H9 (cell line): ENCODE measurements at regions not wholly inside any gene's neighbourhood (a gene's known extent, or its start where the extent isn't known, plus 50 kb on each side); places are given as distances from the start of the nearest gene placed in this dataset.

Experiments used
- DNase-seq: peaks from one replicate; pipeline ENCODE4 v3.0.0-alpha.2; 2017
- H2AFZ ChIP-seq: one replicate; pipeline ENCODE4 v1.6.1; 2013; ENCODE audit warnings: mild to moderate bottlenecking, low read length, control low read depth, moderate library complexity
- H2AK5ac ChIP-seq: 2 replicates; pipeline ENCODE4 v1.6.1; 2013; ENCODE audit warnings: low read length, control low read depth, mixed read lengths; ENCODE audit not compliant: insufficient read length
- H2BK120ac ChIP-seq: one replicate; pipeline ENCODE4 v1.6.1; 2013; ENCODE audit warnings: low read depth, mild to moderate bottlenecking, low read length, control low read depth, inconsistent platforms; ENCODE audit not compliant: poor library complexity, severe bottlenecking
- H2BK12ac ChIP-seq: 2 replicates; pipeline ENCODE4 v1.6.1; 2013; ENCODE audit warnings: low read length, control low read depth, mixed read lengths, low read depth; ENCODE audit not compliant: insufficient read length
- H2BK15ac ChIP-seq: 2 replicates; pipeline ENCODE4 v1.6.1; 2013; ENCODE audit warnings: low read depth, low read length, control low read depth
- H2BK20ac ChIP-seq: one replicate; pipeline ENCODE4 v1.6.1; 2013; ENCODE audit warnings: low read depth, mild to moderate bottlenecking, low read length, control low read depth, inconsistent platforms; ENCODE audit not compliant: poor library complexity, severe bottlenecking
- H2BK5ac ChIP-seq: 2 replicates; pipeline ENCODE4 v1.6.1; 2013; ENCODE audit warnings: low read length, control low read depth, mixed read lengths; ENCODE audit not compliant: insufficient read length
- H3K14ac ChIP-seq: 2 replicates; pipeline ENCODE4 v1.6.1; 2013; ENCODE audit warnings: low read length, control low read depth; ENCODE audit not compliant: insufficient read depth
- H3K18ac ChIP-seq: 2 replicates; pipeline ENCODE4 v1.6.1; 2013; ENCODE audit warnings: low read depth, mild to moderate bottlenecking, mixed read lengths, low read length, control low read depth; ENCODE audit not compliant: insufficient read length
- H3K23ac ChIP-seq: 2 replicates; pipeline ENCODE4 v1.6.1; 2013; ENCODE audit warnings: low read length, control low read depth, mixed read lengths, low read depth; ENCODE audit not compliant: insufficient read length
- H3K23me2 ChIP-seq: 2 replicates; pipeline ENCODE4 v1.6.1; 2013; ENCODE audit warnings: low read depth, mild to moderate bottlenecking, mixed read lengths, low read length, control low read depth; ENCODE audit not compliant: insufficient read length, poor library complexity, severe bottlenecking
- H3K27ac ChIP-seq: 2 replicates; pipeline ENCODE4 v1.5.1; 2013; ENCODE audit warnings: low read length, control low read depth, mixed read lengths, low read depth; ENCODE audit not compliant: insufficient read length
- H3K27me3 ChIP-seq: 2 replicates; pipeline ENCODE4 v1.6.1; 2013; ENCODE audit warnings: low read length, control low read depth, inconsistent platforms; ENCODE audit not compliant: insufficient read depth
- H3K4ac ChIP-seq: 2 replicates; pipeline ENCODE4 v1.6.1; 2013; ENCODE audit warnings: low read depth, mild to moderate bottlenecking, control low read depth, inconsistent platforms, low read length, moderate library complexity
- H3K4me1 ChIP-seq: 2 replicates; pipeline ENCODE4 v1.6.1; 2013; ENCODE audit warnings: low read length, control low read depth, inconsistent platforms; ENCODE audit not compliant: insufficient read depth
- H3K4me2 ChIP-seq: 2 replicates; pipeline ENCODE4 v1.6.1; 2013; ENCODE audit warnings: low read length, control low read depth, mixed read lengths; ENCODE audit not compliant: insufficient read length, insufficient read depth
- H3K56ac ChIP-seq: 2 replicates; pipeline ENCODE4 v1.6.1; 2013; ENCODE audit warnings: low read depth, mild to moderate bottlenecking, mixed read lengths, low read length, control low read depth; ENCODE audit not compliant: insufficient read length
- H3K79me1 ChIP-seq: 2 replicates; pipeline ENCODE4 v1.6.1; 2013; ENCODE audit warnings: low read depth, mild to moderate bottlenecking, moderate library complexity, low read length, control low read depth, inconsistent platforms; ENCODE audit not compliant: insufficient read depth, poor library complexity, severe bottlenecking
- H3K79me2 ChIP-seq: 2 replicates; pipeline ENCODE4 v1.6.1; 2013; ENCODE audit warnings: low read length, control low read depth, inconsistent platforms; ENCODE audit not compliant: insufficient read depth
- H3K9ac ChIP-seq: 2 replicates; pipeline ENCODE4 v1.6.1; 2013; ENCODE audit warnings: low read length, control low read depth, mixed read lengths; ENCODE audit not compliant: insufficient read length; ENCODE audit errors: extremely low read depth
- H3K9me3 ChIP-seq: one replicate; pipeline ENCODE4 v1.6.1; 2013; ENCODE audit warnings: low read depth, low read length, inconsistent platforms; ENCODE audit not compliant: control insufficient read depth
- H3T11ph ChIP-seq: one replicate; pipeline ENCODE4 v1.6.1; 2013; ENCODE audit warnings: mild to moderate bottlenecking, low read length, control low read depth, inconsistent platforms
- H4K20me1 ChIP-seq: one replicate; pipeline ENCODE4 v1.6.1; 2013; ENCODE audit not compliant: control insufficient read depth, insufficient read length, insufficient read depth
- H4K5ac ChIP-seq: 2 replicates; pipeline ENCODE4 v1.6.1; 2013; ENCODE audit warnings: low read depth, mild to moderate bottlenecking, mixed read lengths, low read length, control low read depth; ENCODE audit not compliant: insufficient read length
- H4K8ac ChIP-seq: replicated peaks from 2 replicates; pipeline ENCODE4 v1.6.1; 2013; ENCODE audit warnings: low read length, control low read depth, mixed read lengths, low read depth; ENCODE audit not compliant: insufficient read length
- H4K91ac ChIP-seq: 2 replicates; pipeline ENCODE4 v1.6.1; 2013; ENCODE audit warnings: low read depth, mild to moderate bottlenecking, moderate library complexity, mixed read lengths, low read length, control low read depth; ENCODE audit not compliant: insufficient read length
- H3K27ac Mint-ChIP-seq, 3 experiments: 2 replicates in 2 of 3; 3 replicates in 1 of 3; pipeline ENCODE4 v1.8.0; 2020 to 2021; ENCODE audit warnings: mixed read lengths in 3 of 3, mild to moderate bottlenecking in 1 of 3, moderate library complexity in 1 of 3
- H3K27me3 Mint-ChIP-seq: 2 replicates; pipeline ENCODE4 v1.8.0; 2021; ENCODE audit warnings: low read depth, mild to moderate bottlenecking, moderate library complexity, mixed read lengths
- H3K36me3 Mint-ChIP-seq, 3 experiments: 2 replicates in 2 of 3; 3 replicates in 1 of 3; pipeline ENCODE4 v1.8.0; 2020 to 2021; ENCODE audit warnings: low read depth in 3 of 3, mixed read lengths in 3 of 3; ENCODE audit not compliant: insufficient read depth in 1 of 3
- H3K4me1 Mint-ChIP-seq, 2 experiments: 2 replicates each; pipeline ENCODE4 v1.8.0; 2020; ENCODE audit warnings: mixed read lengths in 2 of 2
- H3K4me3 Mint-ChIP-seq, 2 experiments: 2 replicates in 1 of 2; 3 replicates in 1 of 2; pipeline ENCODE4 v1.8.0; 2020 to 2021; ENCODE audit warnings: mild to moderate bottlenecking in 2 of 2, mixed read lengths in 2 of 2, moderate library complexity in 1 of 2
- H3K9me3 Mint-ChIP-seq, 2 experiments: 2 replicates in 1 of 2; 3 replicates in 1 of 2; pipeline ENCODE4 v1.8.0; 2020; ENCODE audit warnings: mild to moderate bottlenecking in 2 of 2, mixed read lengths in 2 of 2, moderate library complexity in 1 of 2
- WGBS: extraction: QIAGEN DNeasy Blood & Tissue Kit; methylation state at CpG from one replicate; pipeline ENCODE4 v1.1.7; 2013; ENCODE audit warnings: missing lambda C conversion rate, low lambda C conversion rate, mixed read lengths; ENCODE audit not compliant: insufficient read length; ENCODE audit errors: extremely low coverage; 5-methylcytosine and 5-hydroxymethylcytosine counted together
- TF ChIP-seq, protein P1 (sequence below): fragments of 200-600 bp; sonication (generic); conservative IDR thresholded peaks from 3 replicates; pipeline ENCODE4 v1.8.0; 2021; ENCODE audit warnings: antibody characterized with exemption, mild to moderate bottlenecking

- Histone ChIP-seq H3K79me1 (no peaks in the 10 kb centered on the region), H3K23ac (no peak overlapping the region), H3K4me2 (no peak overlapping the region), H4K20me1 (no peaks in the 10 kb centered on the region), H2BK12ac (no peak overlapping the region), H4K8ac (no peak overlapping the region), H3K23me2 (no peaks in the 10 kb centered on the region), H2BK120ac (no peak overlapping the region), H2AK5ac (no peak overlapping the region), H4K91ac (no peak overlapping the region), H3K18ac (no peak overlapping the region), H3K56ac (no peak overlapping the region), H3K27me3 (no peaks in the 10 kb centered on the region), H3K4me1 (peaks cover 8% of the 10 kb centered on the region; the same call in 1 of the 2 replicates), H3T11ph (no peak overlapping the region), H2BK20ac (no peak overlapping the region), H4K5ac (no peak overlapping the region), H2BK5ac (no peak overlapping the region), H3K9me3 (no peaks in the 10 kb centered on the region), H2AFZ (no peak overlapping the region), H3K14ac (no peak overlapping the region), H3K9ac (no peak overlapping the region), H2BK15ac (no peak overlapping the region), H3K4ac (no peak overlapping the region), H3K79me2 (no peaks in the 10 kb centered on the region), H3K27ac (no peak overlapping the region)
- Mint-ChIP-seq H3K36me3 (no peaks in the 10 kb centered on the region; a peak in 1 of 7 replicates), H3K4me3 (no peak overlapping the region), H3K27me3 (peaks cover 7% of the 10 kb centered on the region), H3K4me1 (peaks cover 35 to 41% of the 10 kb centered on the region in 2 experiments), H3K27ac (no peak overlapping the region), H3K9me3 (peaks cover 0 to 1% of the 10 kb centered on the region in 2 experiments; a peak in 1 of 5 replicates)
- TF ChIP-seq, protein P1, sequence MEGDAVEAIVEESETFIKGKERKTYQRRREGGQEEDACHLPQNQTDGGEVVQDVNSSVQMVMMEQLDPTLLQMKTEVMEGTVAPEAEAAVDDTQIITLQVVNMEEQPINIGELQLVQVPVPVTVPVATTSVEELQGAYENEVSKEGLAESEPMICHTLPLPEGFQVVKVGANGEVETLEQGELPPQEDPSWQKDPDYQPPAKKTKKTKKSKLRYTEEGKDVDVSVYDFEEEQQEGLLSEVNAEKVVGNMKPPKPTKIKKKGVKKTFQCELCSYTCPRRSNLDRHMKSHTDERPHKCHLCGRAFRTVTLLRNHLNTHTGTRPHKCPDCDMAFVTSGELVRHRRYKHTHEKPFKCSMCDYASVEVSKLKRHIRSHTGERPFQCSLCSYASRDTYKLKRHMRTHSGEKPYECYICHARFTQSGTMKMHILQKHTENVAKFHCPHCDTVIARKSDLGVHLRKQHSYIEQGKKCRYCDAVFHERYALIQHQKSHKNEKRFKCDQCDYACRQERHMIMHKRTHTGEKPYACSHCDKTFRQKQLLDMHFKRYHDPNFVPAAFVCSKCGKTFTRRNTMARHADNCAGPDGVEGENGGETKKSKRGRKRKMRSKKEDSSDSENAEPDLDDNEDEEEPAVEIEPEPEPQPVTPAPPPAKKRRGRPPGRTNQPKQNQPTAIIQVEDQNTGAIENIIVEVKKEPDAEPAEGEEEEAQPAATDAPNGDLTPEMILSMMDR, result no peak
- no peak for DNase-seq
- WGBS, result no CpG with 5 or more reads among the region's 3 CpGs
These were observed 103.1 kb upstream of the SLC2A1 start for GRCh38 chr1:43061757-43062156.
